NCI-H82 treated with DMSO at 0.1 percent for 48 hours (cell line): ENCODE measurements at regions not wholly inside any gene's neighbourhood (a gene's known extent, or its start where the extent isn't known, plus 50 kb on each side); places are given as distances from the start of the nearest gene placed in this dataset.

Source experiments
- DNase-seq: peaks from one replicate; lab custom pipeline; 2025; ENCODE audit not compliant: unreplicated experiment; lab: John Stamatoyannopoulos, UW

GRCh38 chr11:20250644-20251247, 90.5 kb upstream of the DBX1 start:
- DNase-seq, result peak; percentile 86

- no peak for DNase-seq
Measured at GRCh38 chr11:20249796-20250195, 89.5 kb upstream of the DBX1 start.

- DNase-seq, result peak; percentile 65
Measured at GRCh38 chr11:20249378-20249777, 89.1 kb upstream of the DBX1 start.

GRCh38 chr11:20248871-20249270, 88.6 kb upstream of the DBX1 start:
- DNase-seq, result no peak

GRCh38 chr11:20248121-20248772, 88.0 kb upstream of the DBX1 start:
- no peak for DNase-seq

- DNase-seq, result no peak
Measured at GRCh38 chr11:20247591-20248007, 87.3 kb upstream of the DBX1 start.

GRCh38 chr11:20243974-20244373, 83.7 kb upstream of the DBX1 start:
- DNase-seq, result no peak

- peak; percentile 5 for DNase-seq
Measured at GRCh38 chr11:20238712-20239111, 78.4 kb upstream of the DBX1 start.

GRCh38 chr11:20235164-20235563, 74.9 kb upstream of the DBX1 start:
- no peak for DNase-seq

- DNase-seq, result no peak
Measured at GRCh38 chr11:20227631-20228030, 67.4 kb upstream of the DBX1 start.

- no peak for DNase-seq
Measured at GRCh38 chr11:20226933-20227332, 66.7 kb upstream of the DBX1 start.

- DNase-seq, result no peak
Measured at GRCh38 chr11:20221566-20221965, 61.3 kb upstream of the DBX1 start.

GRCh38 chr11:20213790-20214189, 53.5 kb upstream of the DBX1 start:
- DNase-seq, result no peak

GRCh38 chr11:20211691-20212090, 51.4 kb upstream of the DBX1 start:
- no peak for DNase-seq
